DLD1 (cell line): ENCODE measurements at regions not wholly inside any gene's neighbourhood (a gene's known extent, or its start where the extent isn't known, plus 50 kb on each side); places are given as distances from the start of the nearest gene placed in this dataset.

ENCODE experiments used
- in situ Hi-C: cut with HindIII; loops from 2 replicates; pipeline ENCODE4 v1.10.0; 2017; ENCODE audit warnings: low sequenced_read_pairs

DNA sequence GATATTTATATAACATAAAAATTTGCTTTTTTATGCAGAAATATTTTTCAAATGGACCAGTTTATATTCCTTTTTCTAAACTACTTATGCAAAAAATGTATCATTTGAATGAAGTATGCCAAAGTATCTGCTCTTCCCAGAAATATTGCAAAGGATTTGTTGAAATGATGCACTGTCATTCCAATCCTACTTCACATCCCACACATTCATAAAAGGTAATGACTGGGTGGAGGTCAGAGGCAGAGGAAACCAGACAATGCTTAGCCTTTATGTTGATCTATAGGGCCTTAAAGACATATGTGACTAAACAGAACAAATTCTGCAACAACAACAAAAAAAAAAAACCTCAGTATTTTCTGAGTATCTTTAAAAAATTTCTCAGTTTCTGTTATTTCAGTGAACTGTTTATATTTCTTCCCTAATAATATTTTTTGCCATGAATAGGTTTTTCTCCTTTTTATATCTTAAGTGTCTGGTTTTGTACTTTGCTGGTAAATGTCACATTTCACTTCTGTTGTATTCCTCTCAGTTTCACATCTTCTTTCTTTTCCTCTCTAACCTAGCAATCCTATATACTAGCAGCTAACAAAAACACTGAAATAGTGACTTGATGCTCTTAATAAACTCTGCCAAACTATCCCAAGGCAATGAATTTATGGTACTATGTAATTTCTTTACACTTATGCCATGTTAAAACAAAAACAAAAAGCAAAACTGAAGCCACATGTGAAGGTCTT, 374.1 kb downstream of the BCKDHB start:
- in situ Hi-C loops = no loop called here

DNA sequence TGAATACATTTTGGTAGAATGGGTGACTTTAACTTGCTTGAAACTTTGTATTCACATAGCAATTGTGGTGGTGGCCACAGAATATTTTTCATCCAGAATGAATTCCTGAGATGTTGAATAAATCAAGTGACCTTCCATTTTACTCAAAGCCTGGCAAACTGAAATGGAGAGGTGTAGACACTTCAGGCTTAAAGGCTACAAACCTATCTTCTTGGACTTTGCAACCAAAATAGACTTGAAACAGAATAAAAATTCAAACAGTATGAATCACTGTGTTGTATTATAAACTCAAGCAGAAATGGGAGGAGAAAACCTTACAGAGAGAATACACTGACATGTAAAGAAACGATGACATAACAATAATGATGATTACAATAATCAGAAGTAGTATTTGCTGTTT, 371.6 kb downstream of the BCKDHB start:
- in situ Hi-C loops = no loop called here

DNA sequence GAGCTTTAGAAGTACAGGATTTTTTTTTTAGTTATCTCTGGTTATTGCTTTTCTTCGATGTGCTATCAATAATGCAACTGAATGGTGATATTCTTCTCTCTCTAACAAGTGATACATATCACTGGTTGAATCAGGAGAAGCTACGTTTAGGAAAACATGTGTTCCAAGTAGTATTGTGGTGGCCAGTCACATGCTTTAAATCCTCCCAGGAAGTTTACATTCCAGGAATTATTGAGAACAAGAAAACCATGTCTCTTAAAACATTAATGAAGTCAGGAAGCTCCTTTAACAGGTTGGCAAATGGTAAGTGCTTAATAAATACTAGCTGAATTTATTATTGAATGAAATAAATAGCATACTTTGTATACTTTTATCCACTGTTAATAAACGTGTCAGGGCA, 371.1 kb downstream of the BCKDHB start:
- in situ Hi-C loops = no loop called here

DNA sequence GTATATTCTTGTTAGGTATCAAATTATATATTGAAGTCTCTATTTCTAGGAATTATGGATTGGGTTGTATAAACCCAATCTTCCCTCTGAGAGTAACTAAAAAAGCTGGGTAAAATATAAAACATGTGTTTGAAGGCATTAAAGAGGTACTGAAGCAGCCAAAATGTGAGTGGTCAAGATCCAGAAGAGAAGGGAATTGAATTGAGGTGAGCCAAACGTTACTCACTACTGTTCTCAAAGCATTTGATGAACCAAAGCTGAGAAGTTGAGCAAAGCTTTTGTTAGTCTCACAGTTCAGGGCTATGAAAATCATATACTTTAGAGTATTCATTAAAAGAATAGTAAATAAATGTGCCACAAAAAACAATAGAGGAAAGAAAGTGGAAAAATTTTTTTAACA, 365.8 kb downstream of the BCKDHB start:
- in situ Hi-C loops = no loop called here

DNA sequence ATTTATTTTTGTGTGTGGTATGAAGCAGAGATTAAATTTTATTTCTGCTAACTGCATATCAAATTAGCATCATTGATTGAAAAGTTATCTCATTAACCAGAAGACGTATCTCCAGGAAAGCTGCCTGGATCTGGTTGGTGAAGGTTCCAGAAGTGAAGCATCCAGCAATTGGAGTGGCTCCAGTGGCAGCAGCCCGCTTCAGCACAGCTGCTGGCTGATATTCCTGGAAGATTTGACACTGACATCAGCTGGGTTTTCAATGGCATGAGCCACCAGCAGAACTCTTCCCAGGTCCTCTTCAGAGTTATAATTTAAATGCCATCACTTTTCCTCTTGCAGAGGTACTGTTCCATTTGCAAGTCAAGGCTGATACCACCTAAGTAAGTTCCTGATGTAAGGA, 363.5 kb downstream of the BCKDHB start:
- in situ Hi-C loops = no loop called here

DNA sequence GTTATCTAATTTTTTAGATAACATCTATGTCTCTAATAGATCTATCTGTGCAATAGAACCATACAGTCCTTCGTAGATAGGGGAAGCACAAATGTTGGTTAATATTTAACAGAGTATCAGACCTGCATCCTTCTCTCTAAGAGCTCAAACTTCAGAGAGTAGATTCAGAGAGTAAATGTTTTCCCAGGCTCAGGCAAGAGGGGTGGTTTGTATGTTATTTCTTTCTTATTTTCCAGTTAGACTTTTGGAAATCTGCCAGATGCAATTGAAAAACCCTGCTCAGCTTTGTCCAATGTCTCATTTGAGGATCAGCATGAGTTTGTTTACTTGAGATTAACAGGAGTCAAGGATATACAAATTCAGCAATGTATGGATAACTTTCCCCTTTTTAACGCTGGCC, 361.9 kb downstream of the BCKDHB start:
- in situ Hi-C loops = no loop called here

- in situ Hi-C loops = no loop called here
Observed at GRCh38 chr6:80467408-80467807, 360.9 kb downstream of the BCKDHB start.

DNA sequence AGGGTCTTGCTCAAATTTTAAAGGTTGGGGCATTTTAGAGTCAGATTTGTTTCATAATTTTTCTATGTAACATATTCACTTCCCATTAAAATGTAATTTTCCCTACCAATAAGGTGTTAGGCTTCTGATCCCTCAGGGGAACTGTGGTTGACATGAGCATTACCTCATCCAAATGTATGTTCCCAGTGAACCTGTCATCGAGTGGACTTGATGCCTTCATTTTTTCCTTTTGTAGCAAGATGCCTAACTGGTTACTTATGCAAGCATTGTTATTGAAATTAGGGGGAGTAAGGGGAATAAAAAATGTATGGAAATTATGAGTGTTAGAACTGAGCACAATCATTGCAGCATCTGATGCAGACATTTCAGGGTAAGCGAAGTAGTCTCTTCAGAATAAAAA, 360.5 kb downstream of the BCKDHB start:
- in situ Hi-C loops = no loop called here

- in situ Hi-C loops = no loop called here
Observed at GRCh38 chr6:80465513-80465912, 359.0 kb downstream of the BCKDHB start.

DNA sequence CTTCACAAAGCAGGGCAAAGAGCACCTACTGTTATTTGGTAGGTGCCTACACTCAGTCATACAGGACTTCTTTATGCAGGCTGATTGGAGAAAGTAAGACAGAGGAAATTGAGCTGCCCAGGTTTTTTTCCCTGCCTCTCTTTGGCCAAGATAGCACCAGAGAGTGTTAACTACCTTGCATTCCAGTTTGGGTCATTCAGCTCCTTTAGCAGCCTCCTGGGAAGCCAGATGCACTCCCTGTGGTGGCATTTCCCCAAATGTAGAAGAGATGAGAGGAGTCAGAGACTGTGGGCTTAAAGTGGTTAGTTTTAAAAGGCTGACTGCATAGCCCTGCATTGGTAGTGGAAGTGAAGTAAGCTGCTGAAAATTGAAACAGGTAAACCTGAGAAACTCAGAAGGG, 358.4 kb downstream of the BCKDHB start:
- in situ Hi-C loops = no loop called here

- in situ Hi-C loops = no loop called here
Observed at GRCh38 chr6:80463197-80463596, 356.7 kb downstream of the BCKDHB start.

GRCh38 chr6:80460257-80460865, 353.9 kb downstream of the BCKDHB start:
- in situ Hi-C loops = no loop called here

- in situ Hi-C loops = no loop called here
Observed at GRCh38 chr6:80457439-80457933, 351.0 kb downstream of the BCKDHB start.

- in situ Hi-C loops = no loop called here
Observed at GRCh38 chr6:80456724-80457438, 350.4 kb downstream of the BCKDHB start.

- in situ Hi-C loops = no loop called here
Observed at GRCh38 chr6:80454661-80455365, 348.3 kb downstream of the BCKDHB start.

DNA sequence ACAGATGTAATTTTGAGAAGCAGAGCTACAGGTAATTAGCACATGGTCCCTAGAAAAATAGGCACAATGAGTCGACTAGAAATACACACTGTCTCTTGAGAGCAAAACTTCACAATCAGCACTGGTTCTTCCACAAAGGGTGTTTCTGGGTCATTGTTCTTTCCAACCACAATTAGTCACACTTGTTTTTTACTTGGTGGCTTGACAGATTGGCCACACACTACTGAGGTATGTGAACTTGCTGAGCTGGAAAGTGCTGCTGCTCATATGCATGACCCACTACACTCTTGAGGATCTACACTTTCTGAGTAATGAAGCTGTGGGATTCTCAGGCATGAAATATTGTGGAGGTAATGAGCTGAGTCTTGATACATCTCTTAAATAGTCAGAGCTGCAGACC, 347.7 kb downstream of the BCKDHB start:
- in situ Hi-C loops = no loop called here

DNA sequence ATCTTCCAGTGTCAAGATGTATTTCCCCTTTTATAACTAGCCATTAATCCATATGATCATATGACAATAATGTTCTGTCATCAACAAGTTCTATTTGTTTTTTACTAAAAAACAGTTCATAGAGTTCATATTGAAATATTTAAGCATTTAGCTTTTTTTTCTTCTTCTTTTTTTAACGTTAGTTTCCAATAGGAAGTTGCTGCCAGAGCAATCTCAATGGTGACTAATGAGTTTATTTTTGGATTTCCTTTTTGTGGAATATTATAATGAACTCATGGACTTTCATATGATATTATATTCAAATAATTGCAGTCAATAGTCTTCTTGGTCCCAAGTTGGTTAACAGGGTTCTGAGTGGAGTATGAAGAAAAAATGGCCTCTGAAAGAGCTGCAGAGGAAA, 343.3 kb downstream of the BCKDHB start:
- in situ Hi-C loops = no loop called here

- in situ Hi-C loops = no loop called here
Observed at GRCh38 chr6:80446454-80447045, 340.1 kb downstream of the BCKDHB start.

GRCh38 chr6:80445751-80446150, 339.3 kb downstream of the BCKDHB start:
- in situ Hi-C loops = no loop called here

DNA sequence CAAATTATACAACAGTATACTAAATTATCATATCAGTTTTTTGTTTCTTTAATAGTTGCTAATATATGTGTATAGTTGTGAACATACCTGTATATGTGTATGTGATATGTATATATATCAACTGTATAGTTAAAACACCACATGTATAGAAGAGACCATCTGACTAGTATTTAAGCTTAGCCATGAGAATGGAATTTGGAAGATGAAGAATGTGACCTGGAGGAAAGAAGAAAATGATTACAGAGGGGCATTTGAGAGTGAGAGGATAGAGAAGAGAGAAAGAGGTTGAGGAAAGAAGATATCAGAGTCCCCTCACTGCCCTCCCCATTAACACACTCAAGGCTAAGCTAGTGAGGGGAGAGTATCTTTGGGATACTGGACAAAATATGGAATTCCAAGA, 335.9 kb downstream of the BCKDHB start:
- in situ Hi-C loops = no loop called here

GRCh38 chr6:80441131-80441530, 334.7 kb downstream of the BCKDHB start:
- in situ Hi-C loops = no loop called here
